ENCODE measurements at regions not wholly inside any gene's neighbourhood (a gene's known extent, or its start where the extent isn't known, plus 50 kb on each side); places are given as distances from the start of the nearest gene placed in this dataset.

DNA sequence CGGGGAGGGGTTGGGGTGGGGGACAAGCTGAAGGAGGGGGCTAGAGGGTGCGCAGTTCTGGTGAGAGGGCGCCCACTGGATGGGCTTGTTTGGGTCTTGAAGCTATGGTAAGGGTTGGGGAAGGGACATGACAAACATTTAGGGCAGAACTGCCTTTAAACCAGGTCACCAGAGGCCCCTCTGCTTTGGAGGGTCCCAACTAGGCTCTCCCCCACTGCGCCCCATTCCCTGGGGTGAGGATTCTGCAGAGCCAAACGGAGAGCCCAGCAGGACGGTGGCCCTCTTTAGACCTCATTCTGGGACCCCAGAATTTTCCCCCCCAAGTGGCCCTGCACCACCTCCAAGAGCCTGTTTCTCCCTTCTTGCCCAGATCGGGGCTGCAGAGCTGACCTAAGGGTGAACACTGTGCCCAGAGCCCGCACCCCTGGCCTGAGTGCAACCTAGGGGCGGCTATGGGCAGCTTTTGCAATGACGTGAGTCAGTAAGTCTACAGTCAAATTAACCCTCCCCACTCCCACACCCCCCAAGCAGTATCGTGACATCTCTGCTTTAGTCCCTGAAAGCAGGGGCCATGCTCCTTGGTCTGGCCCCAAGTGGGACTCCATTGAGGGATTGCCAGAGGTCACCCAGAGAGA lies 593.8 kb downstream of the MATN1 start:
- DNase-seq = no peak

DNA sequence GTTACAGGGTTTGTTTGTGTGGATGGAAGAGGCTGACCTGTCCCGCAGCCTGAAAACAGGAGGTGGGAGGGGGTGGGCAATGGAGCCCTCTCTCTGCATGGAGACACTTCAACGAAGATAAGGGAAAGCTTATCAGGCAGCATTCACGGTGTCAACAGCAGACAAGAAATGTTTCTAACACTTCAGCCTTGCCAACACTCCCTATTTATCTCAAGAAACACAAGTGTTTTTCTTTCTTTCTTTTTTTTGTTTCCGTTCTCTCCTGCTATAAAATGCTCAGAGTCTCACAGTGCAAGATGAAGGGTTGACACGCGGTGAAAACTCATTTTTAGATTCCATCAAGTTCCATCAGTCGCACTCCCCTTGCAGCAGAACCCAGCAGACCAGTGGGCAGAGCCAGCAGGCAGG lies 594.4 kb downstream of the MATN1 start:
- DNase-seq = no peak

DNA sequence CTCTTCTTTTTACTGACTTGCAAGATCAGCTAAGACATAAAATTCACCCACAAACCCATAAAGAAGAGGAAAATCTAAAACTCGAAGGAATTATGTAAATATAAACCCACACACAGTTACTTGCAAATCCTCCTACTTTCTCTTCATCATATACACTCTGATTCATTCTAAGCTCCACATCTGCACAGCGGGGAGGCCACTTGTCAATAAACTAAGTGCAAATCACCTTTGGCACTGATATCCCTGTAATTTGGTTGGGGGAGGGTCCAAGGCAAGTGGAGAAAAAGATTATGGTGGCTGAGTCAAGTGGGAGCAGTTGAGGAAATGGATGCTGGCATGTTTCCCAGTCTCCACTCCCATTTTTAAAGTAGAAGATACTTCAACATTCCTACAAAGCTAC lies 596.5 kb downstream of the MATN1 start:
- no peak for DNase-seq

DNA sequence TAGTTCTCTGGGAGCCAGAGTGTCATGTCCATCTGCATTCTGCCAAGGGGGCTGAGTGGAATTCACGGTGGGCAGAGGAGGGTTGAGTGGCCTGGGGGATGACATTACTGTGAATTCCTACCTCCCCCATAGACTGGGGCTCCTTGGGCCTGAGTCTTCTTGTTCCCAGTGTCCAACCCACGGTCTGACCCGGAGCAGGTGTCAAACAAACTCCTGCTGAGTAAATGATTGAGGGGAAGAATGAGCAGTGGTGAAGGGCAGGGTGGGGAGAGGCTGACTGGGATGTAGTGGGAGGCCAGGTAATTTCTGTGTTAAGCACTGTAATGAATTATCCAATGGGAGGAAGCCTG lies 597.6 kb downstream of the MATN1 start:
- no peak for DNase-seq

DNA sequence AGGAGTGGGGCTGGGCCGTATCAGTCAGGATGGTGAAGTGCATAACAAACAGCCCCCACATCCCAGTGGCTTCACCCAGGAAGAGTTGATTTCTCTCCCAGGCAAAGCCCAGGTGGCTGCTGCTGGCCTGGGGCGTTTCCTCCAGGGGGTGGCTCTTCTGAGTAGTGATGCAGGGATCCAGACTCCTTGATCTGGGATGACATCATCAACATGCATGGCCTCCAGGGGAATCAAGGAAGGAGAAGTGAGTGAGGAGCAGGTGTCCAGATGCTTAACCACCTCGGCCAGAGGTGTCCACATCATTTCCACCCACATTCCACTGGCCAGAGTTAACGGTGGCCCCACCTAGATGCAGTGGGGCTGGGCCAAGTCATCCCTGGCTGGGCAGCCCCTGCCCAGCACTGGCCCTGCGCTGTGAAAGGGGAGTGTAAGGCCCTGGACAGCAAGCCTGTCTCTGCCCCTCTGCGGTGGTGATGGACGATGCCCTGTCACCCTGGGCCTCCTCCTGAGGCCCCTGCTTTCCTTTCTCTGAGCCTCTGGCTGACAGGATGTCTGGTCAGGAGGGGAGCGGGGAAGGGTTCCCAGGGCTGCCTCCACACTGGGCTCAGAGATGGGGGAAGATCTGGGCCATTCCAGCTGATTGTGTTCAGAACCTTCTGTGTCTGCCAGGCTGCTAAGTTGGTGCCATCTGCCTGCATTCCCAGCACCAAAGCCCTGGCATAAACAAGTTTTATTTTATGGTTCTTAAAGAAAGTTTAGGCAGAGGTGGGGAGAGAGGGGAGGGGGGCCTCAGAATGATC lies 598.2 kb downstream of the MATN1 start:
- DNase-seq = no peak

DNA sequence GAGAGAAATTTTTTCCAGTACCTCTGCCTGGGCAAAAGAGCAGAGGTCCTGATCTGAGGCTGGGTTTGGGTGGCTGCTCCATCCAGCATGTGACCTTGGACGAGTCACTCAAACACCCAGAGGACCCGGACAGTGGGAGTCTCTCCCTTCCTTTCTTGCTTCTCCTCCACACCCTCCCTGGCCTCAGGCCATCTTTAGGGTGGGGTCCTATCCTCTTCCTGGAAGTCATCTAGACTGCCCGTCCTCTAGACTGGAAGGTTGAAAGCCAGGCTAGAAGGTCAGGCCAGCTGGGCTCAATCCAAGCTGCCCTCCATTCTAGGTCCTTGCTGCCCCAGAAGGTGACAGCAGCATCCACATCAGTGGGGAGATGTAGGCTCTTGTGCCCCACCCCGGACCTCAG lies 599.5 kb downstream of the MATN1 start:
- no peak for DNase-seq

DNA sequence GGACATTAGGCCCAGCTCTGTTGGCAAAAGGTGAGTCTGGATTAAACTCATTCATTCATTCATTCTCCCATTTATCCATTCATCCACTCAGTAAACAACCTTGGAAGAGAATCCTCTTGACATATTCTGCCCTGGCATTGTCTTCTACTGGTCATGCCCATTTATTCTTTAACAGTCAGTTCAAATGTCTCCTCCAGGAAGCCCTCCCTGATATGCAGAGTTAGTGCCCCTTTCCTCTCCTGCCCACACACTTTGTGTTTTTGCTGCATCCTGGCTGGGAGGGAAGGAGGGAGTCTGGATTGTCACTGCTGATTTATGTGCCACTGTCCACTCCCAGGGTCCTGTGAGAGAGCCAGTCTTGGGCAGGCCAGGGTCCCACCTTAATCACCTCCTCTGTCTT lies 600.3 kb downstream of the MATN1 start:
- no peak for DNase-seq

DNA sequence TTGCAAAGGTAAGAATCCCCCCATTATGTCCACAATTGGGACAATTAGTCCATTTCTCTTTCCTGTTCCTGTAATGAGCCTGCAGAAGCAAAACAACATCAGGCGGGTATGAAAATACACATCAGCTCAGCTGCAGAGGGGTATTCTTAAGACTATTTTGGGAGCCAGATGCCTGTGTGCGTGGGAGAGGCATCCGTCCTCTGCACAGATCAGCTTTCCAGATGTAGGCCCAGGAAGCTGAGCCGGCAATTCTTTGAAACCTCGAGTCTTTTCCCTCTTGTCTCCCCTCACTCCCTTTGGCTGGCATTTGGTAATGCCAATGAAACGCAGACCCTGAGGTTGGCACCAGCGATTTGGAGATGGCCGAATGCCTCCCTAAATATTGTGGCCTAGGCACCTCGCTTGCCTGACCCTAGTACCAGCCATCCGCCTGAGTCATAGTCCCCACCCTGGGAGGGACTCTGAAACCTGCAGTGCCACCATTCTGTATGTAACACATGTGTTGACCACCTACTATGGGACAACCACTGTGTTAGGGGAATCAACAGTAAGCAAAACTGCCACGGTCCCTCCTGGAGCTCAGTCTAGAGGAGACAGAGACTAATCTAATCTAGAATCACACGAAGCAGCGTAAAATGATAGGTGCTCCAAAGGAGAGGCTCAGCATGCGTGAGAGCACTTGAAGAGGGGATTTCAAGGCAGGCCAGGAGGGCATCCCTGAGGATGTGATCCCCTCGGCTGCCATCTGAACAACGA lies 603.0 kb downstream of the MATN1 start:
- DNase-seq = peak in 1 of 3 donors; percentile 22

DNA sequence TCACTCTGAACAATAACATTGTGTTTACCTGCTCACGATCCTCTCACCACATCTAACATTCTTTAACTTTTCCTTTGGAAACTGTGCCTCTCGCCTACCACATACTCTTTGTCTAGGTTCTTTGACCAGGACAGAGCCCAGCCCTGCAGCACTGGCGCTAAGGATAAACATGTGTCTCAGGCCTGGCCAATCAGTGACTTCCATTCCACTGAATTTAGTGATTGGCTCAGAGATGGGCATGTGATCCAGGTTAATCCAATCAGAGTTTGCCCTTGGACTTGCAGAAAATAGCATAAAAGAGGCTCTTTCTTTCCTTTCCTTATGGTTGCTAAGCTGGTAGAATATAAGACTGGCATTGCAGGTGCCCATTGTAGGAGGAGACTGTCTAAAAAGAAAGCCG lies 605.7 kb downstream of the MATN1 start:
- DNase-seq = no peak

DNA sequence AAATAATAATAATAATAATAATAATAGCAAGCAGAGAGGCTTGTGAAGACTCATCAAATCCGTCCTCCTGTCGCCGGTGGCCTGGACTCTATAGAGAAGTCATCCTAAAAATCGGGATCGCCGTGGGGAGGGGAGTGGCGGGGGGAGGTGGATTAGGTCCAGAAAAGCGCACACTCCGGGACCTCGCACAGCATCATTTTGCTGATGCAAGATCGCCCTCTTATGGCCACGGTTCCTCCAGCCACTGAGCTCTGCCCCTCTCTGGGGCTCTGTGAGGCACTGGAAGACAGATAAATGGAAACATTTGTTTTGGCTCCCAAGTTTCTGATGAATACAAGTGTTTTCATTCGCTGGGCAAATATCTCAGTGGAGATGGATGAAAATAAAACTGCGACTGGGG lies 612.0 kb downstream of the MATN1 start:
- peak; percentile 14 to 46 (median 43) for DNase-seq

DNA sequence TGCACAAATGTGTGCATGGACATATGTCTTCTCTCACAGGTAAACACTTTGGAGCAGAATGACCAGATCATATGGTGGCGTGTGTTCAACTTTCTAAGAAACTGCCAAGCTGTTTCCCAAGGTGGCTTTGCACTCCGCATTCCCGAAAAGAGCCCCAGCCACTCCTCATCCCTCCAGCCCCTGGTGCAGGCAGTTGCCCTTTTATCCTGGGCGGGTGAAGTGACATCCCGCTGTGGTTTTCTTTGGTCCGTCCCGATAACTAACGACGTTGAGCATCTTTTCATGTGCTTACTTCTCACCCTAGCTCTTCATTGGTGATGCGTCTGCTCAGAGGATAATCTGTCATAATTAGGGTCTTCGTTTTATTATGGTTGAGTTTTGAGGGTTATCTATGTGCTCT lies 612.5 kb downstream of the MATN1 start:
- no peak for DNase-seq

DNA sequence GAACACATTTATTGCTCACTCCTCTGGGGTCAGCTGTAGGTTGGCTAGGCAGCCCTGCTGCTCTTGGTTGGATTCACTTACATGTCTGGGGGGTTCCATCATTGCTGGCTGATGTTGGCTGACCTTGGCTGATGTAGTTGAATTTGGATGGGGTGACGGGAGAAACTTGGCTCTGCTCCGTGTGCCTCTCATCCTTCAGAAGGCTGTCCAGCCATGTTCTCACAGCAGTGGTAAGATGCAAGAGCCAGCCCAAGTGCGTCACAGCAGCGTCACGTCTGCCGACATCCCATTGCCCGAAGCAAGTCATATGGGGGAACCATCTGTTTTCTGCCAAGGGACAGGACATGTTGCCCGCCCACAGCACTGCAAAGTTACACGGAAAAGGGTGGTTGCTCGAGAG lies 613.5 kb downstream of the MATN1 start:
- DNase-seq = peak in 2 of 3 donors; percentile 13 to 14

DNA sequence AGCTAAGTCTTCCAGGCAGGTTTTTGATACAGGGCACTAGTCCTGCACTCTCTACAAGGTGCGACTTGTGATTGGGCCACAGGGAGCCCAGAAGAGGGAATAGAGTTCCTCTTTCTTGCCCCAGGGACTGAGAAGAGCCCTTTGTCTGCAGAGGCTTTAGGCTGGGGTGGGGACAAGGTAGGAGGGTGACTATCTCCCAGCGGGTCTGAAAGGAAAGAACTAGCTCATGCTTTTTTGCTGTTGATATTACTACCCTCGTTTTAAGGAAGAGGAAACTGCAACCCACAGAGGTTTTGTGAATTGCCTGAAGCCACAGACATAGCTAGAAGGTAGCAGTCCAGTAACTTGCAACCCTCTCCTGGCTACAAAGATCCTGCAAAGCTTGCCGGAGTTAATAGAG lies 615.2 kb downstream of the MATN1 start:
- no peak for DNase-seq

DNA sequence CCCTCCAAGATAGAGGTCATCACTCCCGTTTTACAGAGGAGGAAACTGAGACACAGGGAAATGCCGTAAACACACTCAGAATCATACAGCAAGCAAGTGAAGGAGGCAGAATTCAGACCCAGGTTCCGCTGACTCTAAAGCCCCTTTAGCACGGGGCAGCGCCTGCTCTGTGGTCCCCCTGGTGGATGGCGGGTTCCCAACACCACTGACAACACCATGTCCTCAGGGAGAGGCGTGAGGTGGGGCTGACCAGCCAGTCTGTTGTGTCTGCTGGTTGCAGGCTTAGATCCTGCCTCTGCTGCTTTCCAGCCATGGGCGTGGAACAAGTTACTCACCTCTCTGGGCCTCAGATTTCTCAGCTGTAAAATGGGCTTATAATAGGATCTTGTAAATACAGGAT lies 617.3 kb downstream of the MATN1 start:
- DNase-seq = peak in 1 of 3 donors; percentile 22

DNA sequence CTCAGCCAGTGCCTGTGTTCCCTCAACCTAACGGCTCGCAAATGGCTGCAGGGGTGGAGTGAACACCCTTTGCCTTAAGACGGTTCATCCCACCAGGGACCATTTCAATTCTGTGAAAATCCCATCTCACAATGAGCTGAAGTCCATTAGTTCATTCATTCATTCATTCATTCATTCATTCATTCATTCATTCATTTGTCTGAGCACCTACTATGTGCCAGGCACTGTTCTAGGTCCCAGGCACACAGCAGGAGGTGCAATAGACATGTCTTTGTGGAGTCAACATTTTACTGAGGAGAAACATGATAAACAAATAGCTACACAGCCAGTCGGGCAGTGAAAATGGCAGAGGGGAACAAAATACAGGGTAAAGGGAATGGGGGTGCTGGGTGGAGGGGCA lies 618.8 kb downstream of the MATN1 start:
- DNase-seq = no peak

DNA sequence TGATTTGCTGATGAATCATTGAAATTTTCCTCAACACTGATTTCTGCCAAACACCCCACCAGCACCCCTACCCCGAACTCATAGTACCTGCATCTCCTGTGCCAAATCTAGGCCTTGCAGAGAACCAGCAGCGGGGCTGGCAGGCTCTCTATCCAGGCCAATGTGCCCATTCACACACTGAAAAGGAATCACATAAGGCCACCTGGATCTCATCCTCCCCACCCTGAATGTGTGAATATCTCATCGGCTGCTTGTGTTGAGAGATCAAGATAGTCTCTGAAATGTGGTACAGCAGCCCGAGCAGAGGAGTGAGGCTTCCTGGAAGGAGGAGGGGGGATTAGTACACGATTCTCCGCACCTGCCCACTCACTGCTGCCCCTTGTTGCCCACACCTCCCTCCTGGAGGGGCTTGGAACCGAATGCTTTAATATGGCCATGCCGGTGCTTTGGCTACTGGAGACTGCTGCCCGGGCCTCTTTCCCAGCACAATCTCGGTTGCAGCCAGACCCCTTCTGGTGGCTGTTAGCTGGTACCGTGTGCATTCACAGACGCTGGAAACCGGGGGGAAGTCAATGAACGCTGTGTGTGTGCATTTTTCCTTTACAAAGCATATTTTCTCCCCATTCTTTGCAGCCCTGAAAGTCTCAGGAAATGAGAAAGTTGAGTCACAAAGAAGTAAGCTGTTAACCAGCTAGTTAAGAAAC lies 619.5 kb downstream of the MATN1 start:
- no peak for DNase-seq

DNA sequence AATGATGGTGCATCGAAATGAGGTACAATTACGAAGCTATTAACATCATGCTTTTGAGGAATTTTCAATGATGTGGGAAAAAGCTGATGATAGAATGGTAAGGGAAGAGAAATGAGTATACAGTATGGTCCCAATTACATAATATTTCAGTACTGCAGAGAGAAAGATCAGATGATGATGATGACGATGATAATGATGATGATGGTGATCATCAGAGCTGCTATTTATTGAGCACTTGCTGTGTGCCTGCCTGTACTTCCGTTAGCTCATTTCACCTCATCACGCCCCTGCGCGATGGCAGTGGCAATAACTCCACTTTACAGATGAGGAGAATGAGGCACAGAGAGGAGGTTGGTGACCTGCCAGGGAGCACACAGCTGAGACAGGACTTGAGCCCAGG lies 620.8 kb downstream of the MATN1 start:
- no peak for DNase-seq

DNA sequence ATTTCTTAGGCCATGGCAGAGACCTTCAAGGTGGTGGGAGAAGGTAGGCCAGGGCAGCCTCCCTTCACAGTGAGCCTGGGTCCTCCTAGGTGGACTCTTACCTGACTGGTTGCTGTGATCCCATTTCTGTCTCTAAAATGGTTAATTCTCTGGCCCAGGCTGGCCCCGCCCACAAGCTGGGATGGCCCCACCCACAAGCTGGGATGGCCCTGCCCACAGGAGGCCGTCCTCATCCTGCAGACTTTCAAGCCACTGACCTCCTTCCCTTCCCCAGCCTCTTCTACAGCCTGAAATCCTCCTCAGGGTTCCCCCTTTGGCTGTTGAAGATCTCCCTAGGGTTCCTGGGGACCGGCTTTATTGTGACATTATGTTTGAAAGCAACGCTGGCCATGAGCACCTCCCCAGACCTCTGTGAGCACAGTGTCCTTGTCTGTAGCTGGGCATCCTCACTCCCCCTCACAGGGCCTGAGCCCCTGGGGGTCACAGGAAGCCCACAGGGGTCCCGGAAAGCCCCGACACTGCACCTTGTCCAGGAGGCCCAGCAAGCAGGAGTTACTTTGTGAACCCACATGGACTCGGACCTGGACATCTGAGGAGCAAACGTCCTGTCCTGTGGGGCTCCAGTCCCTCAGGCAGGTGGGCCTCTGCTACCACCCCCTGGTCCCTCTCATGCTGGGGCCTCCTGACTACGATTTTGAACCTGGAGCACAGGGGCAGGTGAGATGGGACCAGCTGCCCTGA lies 621.7 kb downstream of the MATN1 start:
- DNase-seq = no peak

DNA sequence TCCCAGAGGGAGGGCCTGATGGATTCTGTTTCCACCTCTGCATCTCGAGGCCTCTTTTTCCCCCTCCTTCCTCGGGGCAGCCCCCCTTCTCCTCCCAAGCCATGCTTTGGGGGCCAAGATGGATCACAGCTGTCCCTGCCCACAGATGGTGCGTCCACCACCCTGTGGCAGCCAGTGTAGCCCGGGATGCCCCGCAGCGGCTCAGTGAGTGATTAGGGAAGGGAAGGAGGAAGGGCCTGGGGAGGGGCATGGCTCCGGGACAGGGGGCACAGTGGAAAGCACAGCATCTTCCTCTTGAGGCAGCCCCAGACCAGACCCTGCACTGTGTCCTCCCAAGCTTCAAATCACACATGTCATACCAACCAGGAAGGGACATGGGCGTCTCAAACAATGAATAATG lies 622.4 kb downstream of the MATN1 start:
- no peak for DNase-seq

DNA sequence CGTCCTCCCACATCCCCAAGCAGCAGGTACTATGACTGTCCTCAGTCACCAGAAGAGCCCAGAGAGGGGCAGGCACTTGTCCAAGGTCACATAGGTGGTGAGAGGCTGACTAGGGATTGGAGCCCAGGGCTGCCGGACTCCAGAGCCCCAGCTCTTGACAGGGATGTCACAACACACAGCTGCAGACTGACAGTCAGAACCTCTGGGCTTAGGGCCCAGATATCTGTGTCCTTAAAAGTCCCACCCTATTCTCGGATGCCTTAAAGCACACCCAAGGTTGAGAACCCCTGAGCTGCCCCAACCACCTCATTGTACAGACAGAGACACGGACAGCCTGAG lies 622.9 kb downstream of the MATN1 start:
- DNase-seq = no peak

DNA sequence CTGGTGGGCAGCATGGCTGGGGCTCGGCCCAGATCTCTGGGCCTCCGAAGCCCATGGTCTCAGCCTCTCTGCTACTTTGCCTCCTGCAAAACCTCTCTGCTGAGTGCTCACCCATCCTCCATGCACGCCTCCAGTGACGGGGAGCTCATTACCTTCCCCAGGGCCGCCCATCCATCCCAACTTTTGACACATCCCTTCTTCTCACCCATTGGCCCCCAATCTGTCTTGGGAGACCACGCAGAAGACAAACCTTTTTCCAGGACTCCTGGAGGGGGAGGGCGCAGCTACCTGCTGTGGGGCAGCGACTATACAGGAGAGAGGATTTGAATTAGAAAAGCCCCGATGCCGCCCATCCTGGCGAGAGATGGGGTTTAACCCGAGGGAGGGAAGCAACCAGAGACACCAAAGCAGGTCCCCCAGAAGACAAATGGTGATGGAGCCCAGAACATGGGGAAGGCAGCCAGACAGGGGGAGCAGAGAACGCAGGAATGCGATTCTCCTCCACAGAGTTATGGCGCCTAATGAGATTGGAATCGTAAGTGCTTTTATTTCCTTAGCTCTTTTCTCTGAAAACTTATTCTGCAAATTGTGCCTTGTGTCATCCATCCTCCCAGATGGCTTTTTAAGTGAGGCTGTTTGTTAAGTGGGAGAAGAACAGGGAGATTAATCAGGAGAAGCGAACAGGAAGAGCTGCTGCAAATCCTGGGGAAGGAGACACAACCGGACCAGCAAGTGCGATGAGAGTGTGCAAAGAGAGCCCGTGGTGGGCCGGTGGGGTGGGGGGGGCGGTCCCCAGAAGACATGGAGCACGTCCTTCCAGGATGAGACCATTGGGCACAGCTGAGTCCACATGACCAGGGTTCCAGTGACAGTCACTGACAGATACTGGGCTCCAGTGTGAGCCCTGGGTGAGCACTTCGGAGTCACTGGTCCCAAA lies 623.5 kb downstream of the MATN1 start:
- DNase-seq = no peak
